ENCODE measurements at regions not wholly inside any gene's neighbourhood (a gene's known extent, or its start where the extent isn't known, plus 50 kb on each side); places are given as distances from the start of the nearest gene placed in this dataset.

DNA sequence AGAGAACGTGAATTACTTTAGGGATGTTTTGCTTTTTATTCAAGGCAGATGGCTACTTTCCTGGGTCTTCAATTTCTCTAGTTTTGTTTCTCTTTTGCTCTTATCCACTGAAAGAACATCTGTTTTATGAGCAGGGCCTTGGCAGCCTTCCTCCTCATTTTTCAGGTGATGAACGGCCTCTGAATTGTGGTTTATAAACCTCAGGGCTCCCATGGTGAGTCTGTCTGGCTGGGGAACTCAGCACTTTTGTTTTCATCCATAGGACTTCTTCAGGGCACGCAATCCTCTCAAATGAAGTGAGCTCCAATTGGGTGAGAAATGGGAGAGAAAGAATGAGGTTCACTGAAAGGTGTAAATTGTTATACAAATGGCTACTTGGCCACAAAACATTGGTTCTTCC, 186.4 kb upstream of the ERCC4 start:
- H3K4me1 ChIP-seq (ENCODE audit: control insufficient read depth in 1 of 2, insufficient read depth in 2 of 2, low read length in 2 of 2), result no peaks in the 10 kb centered on the region
- intact Hi-C loops (cut with micrococcal nuclease), result no loop called here
- H3K27me3 ChIP-seq (ENCODE audit: insufficient read depth, low read length), result peaks cover 19% of the 10 kb centered on the region; the same call in 1 of the 2 replicates
- CTCF ChIA-PET, result no interaction called here
- H3K79me2 ChIP-seq (ENCODE audit: insufficient read depth, low read length), result no peaks in the 10 kb centered on the region
- H3K27ac ChIP-seq (ENCODE audit: low read depth, low read length), result no peak overlapping the region
- no peaks in the 10 kb centered on the region for H3K36me3 ChIP-seq (ENCODE audit: control insufficient read depth in 1 of 2, insufficient read depth in 2 of 2, low read length in 2 of 2)
- H3K4me3 ChIP-seq (replicated peaks in 1 of 2; ENCODE audit: low read depth in 1 of 2, low read length in 2 of 2), result no peak overlapping the region
- no peak overlapping the region for H3K9ac ChIP-seq (ENCODE audit: low read length)
- no peak for TF ChIP-seq ZBTB33 (IDR thresholded peaks at IDR 0.05; ENCODE audit: extremely low read depth, insufficient replicate concordance, low read length)
- no peak for TF ChIP-seq ELF1 (IDR thresholded peaks at IDR 0.05; ENCODE audit: borderline replicate concordance, low read depth)
- TF ChIP-seq EZH2 (IDR thresholded peaks at IDR 0.05), result no peak
- TF ChIP-seq ZFX (IDR thresholded peaks at IDR 0.05), result no peak
- TF ChIP-seq SP1 (IDR thresholded peaks at IDR 0.05; ENCODE audit: low read depth), result no peak
- no peak for TF ChIP-seq CEBPB (IDR thresholded peaks at IDR 0.05; ENCODE audit: low read depth)
- no peak for TF ChIP-seq SRF (IDR thresholded peaks at IDR 0.05; ENCODE audit: low read depth)
- no peak for TF ChIP-seq YY1 (IDR thresholded peaks at IDR 0.05; ENCODE audit: extremely low read depth, insufficient replicate concordance, low read depth, low read length)
- TF ChIP-seq ZNF274 (IDR thresholded peaks at IDR 0.05; ENCODE audit: low read depth, low read length), result no peak
- no peak for TF ChIP-seq FOSL1 (IDR thresholded peaks at IDR 0.05; ENCODE audit: low read depth)
- no peak for ATAC-seq
- no peak for DNase-seq (ENCODE audit: low read depth, low spot score)
- no peaks in the 10 kb centered on the region for H3K9me3 ChIP-seq (ENCODE audit: control insufficient read depth in 1 of 2, insufficient read depth in 1 of 2, low read depth in 1 of 2, low read length in 2 of 2)
- H3K4me2 ChIP-seq (ENCODE audit: low read length), result no peak overlapping the region
- BruUV-seq (replicated peaks), result no TSS peak
- RAD21 ChIA-PET (ENCODE audit: low non-redundant PET in 1 of 2, low total read pairs in 2 of 2, uncharacterized antibody in 2 of 2, unreplicated experiment in 2 of 2), result no interaction called here
- no peaks in the 10 kb centered on the region for H4K20me1 ChIP-seq (ENCODE audit: insufficient read depth)
- POLR2A ChIA-PET, result no interaction called here
- no peak overlapping the region for H2AFZ ChIP-seq (ENCODE audit: low read depth, low read length, poor library complexity, severe bottlenecking)
- H3K9me2 ChIP-seq (ENCODE audit: insufficient read depth), result no peaks in the 10 kb centered on the region
